Adipose tissue (tissue), 3 donors: ENCODE measurements at regions not wholly inside any gene's neighbourhood (a gene's known extent, or its start where the extent isn't known, plus 50 kb on each side); places are given as distances from the start of the nearest gene placed in this dataset.

Experiments
- H3K27ac ChIP-seq: one replicate; pipeline ENCODE4 v1.5.1; 2013; ENCODE audit warnings: low read depth, low read length
- WGBS, 3 donors: extraction: QIAGEN DNeasy Blood & Tissue Kit; methylation state at CpG; one replicate each; pipeline ENCODE4 v1.1.7; 2013; 5-methylcytosine and 5-hydroxymethylcytosine counted together
- donor health status: healthy with polysubstance abuse.
- donor health status: Bipolar disorder and iron deficiency.
- donor health status: healthy.

DNA sequence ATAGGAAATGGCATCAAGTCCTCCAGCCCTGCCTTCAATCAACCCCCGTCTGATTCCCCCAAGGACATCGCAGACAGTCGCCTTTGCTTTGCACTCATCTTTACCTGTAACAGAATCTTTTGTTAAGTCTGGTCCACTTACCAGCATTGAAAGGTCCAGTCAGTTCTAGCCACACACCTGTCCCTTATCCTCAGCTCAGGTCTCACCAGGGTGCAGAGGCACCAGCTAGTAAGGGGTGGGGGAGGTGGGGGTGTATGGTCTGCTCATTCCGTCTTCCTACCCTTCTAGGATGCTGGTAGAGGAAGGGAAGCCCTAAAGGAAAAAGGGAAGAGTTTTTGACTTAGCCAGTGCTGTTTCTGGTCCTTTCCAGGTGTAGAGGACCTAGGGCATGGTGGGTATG is 427.7 kb downstream of the MATN1 start:
- no peak overlapping the region for H3K27ac ChIP-seq
- 63 to 88% (median 86%) methylated on average over 4 of the region's 4 CpGs for WGBS, 3 donors

DNA sequence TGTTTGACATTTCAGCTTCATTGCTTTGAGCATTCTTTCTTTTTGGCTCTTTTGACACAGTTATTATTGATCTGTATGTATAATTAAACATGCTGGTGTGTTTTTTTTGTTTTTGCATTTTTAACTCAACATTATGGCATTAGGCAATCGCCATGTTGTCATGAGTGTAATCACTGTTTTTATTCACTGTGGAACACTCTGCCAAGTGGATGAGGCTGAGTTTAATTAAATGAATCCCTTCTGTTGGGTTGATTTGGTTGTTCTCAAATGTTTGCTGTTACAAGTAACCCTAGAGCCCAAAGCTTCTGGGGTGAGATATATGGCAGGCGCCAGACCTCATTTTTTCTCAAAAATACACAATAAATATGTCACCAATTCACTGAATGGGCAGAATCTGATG is 428.1 kb downstream of the MATN1 start:
- 61 to 91% (median 86%) methylated on average over 2 of the region's 2 CpGs for WGBS, 3 donors
- H3K27ac ChIP-seq, result no peak overlapping the region

DNA sequence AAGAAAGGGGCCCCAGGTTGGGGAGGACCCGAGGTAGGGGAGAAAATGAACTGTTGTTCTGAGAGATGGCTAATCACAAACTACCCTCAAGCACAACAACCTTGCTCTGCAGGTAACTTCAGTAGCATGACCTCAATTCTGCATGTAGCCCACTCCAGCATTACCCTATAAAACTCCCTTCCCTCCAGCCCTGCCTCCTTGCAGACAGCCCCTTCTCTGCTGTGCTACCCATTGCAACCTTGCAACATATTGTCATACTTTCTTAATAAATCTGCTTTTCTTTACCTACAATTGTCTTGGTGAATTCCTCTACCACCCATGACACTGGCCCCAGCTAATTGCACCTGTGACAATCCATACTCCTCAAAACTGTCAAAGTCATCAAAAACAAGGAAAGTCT is 428.9 kb downstream of the MATN1 start:
- no peak overlapping the region for H3K27ac ChIP-seq
- 53 to 77% (median 70%) methylated on average over 1 of the region's 1 CpG for WGBS, 3 donors

DNA sequence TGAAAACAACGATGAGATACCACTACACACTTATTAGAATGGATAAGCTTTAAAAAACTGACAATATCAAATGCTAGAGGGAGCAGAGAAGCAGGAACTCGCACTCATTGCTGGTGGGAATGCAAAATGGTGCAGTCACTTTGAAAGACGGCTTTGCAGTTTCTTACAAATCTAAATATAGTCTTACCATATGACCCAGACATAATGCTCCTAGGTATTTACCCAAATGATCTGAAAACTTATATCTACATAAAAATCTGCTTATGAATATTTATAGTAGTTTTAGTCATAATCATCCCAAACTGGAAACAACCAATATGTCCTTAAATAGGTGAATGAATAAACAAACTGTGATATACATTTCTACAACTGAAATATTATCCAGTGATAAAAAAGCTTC is 430.9 kb downstream of the MATN1 start:
- WGBS, 3 donors, result 67 to 73% (median 70%) methylated on average over 3 of the region's 3 CpGs

DNA sequence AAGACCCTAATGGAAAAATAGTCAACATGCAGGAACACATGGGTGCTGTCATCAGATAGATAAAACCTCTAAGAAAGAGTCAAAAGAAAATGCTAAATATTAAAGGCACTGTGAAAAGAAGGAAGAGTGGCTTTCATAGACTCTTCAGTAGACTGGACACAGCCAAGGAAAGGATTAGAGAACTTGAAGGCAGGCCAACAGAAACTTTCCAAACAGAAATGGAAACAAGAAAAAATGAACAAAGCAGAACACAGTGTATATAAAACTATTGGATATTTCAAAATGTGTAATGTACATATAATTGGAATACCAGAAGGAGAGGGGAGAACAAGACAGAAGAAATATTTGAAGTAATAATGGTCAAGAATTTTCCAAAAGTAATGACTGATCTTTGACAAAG is 431.9 kb downstream of the MATN1 start:
- H3K27ac ChIP-seq, result no peak overlapping the region

More for the DNA sequence above, 430.9 kb downstream of the MATN1 start:
- no peak overlapping the region for H3K27ac ChIP-seq

DNA sequence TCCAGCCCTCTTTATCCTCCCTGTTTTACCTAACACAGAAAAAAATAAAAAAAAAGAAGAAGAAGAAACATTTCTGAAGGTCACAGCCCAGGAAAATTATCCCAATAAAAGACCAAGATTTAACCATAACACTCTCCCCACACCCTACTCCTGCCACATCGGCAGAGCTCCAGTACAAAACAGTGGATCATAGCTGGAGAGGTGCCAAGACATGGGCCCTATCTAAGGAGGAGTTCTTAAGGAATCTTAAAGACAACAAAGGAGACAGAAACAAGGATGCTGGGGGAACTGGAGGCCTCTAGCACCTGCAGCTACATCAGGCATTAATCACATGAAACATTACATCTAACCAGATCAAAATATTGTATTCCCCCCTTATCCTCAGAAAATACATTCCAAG is 432.8 kb downstream of the MATN1 start:
- no peak overlapping the region for H3K27ac ChIP-seq
- WGBS, 3 donors, result 36 to 57% (median 37%) methylated on average over 1 of the region's 1 CpG

DNA sequence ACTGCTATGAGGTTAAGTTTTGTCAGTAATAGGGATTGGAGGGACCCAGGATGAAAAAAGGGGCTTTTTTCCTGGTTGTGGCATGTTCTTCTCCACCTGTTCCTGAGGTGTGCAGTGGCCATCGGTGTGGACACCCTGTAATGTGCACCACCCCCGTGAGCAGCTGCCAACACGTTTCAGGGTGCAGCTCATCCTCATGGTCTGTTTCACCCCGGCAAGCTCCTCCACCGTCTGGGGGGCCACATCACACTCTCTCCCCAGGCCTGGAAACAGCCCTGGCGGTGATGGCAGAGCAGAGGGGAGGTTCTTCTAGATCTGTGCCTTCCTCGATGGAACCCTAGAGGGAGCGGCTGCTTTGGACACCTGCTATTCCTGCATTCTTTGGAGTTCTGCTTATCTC is 435.4 kb downstream of the MATN1 start:
- no peak overlapping the region for H3K27ac ChIP-seq
- WGBS, 3 donors, result 85 to 90% (median 87%) methylated on average over 8 of the region's 8 CpGs

DNA sequence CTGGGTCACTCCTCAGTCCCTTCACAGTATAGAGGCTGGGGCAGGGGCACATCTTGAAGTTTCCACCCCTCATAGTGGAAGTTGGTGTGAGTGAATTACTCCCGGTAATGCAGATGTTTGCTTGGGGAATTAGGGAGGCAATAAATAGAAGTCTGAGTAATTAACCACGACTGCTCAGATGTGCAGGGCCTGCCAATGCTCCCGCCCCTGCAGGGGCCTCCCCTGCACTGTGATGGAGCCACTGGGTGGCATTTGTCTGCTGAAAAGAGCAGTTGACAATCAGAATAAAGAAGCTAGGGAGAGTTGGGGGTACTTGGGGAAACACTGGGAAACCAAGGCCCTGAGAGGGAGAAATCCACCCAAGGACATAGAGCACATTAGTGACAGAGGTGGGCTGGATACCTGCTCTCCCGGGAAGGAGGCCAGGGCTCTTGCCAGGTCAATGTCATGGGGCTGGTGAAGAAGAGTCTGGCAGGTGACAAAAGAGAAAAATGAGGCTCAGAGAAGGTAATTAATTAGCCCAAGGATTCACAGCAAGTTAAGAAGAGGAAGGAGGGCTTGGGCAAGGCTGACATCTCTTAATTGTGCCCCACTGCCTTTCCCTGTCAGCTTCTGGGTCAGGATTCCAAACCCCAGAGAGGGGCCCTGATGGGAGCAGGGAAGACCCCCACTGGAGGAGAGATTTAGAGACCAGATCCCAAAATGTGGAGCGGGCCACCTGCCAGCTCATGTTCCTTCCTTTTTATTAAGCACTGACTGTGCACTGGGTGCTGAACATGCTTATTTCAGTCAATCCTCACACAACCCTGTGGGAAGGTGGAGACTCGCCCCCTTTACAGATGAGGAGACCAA is 436.2 kb downstream of the MATN1 start:
- 48 to 55% (median 54%) methylated on average over 6 of the region's 6 CpGs for WGBS, 3 donors
- H3K27ac ChIP-seq, result no peak overlapping the region

DNA sequence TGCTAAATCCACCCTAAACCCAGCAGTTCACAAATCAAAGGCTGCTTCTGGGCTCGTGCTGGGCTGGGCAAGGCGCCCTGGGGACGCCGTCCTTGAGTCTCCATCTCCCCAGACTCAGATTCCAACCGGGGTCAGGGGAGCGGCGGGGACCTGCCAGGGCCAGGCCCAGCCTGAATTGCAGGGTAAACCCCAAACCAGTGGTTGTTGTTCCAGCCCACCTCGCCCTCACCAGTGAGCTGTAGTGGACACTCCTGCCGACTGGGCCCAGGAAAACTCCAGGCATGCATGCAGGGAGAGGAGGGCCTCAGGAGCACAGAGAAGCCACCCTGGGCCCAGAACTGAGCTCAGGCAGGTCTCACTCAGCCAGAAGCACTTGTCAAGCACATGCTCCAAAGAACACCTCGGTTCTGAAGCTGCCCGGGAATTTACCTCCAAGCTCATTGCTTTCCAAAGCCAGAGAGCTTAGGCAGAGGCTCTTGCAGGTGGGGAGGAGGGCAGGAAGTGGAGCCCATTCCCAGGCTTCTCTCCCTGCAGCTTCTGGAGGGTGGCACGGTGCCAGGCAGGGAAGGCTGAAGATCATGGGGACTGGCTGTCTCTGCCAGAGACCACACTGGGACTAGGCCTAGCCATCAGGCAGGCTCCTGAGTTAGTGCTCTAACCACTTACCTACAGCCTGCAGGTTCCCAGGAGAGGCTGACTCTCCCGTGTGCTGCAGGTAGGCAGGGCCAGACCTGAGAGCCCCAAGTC is 437.0 kb downstream of the MATN1 start:
- WGBS, 3 donors, result 69 to 77% (median 70%) methylated on average over 13 of the region's 13 CpGs
- no peak overlapping the region for H3K27ac ChIP-seq

DNA sequence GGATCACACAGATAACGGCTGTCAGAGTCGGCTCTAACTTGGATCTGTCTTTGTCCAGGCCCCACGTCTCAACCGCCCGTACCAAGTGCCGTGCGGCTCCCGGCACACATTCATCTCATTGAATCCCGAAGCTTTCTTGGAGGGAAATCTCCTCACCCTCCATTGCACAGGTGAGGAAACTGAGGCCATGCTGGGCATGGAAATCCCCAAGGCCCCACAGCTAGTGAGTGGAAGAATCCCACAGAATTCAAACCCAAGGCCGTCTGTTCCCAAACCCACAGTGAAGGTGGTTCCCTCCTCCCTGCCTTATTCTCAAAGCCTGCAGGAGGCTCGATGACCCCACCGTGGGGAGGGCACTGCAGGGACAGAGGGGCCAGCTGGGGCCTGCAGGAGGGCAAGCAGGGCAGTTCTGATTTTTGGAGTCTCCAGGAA is 437.9 kb downstream of the MATN1 start:
- WGBS, 3 donors, result 81 to 85% (median 81%) methylated on average over 12 of the region's 12 CpGs
- H3K27ac ChIP-seq, result no peak overlapping the region

DNA sequence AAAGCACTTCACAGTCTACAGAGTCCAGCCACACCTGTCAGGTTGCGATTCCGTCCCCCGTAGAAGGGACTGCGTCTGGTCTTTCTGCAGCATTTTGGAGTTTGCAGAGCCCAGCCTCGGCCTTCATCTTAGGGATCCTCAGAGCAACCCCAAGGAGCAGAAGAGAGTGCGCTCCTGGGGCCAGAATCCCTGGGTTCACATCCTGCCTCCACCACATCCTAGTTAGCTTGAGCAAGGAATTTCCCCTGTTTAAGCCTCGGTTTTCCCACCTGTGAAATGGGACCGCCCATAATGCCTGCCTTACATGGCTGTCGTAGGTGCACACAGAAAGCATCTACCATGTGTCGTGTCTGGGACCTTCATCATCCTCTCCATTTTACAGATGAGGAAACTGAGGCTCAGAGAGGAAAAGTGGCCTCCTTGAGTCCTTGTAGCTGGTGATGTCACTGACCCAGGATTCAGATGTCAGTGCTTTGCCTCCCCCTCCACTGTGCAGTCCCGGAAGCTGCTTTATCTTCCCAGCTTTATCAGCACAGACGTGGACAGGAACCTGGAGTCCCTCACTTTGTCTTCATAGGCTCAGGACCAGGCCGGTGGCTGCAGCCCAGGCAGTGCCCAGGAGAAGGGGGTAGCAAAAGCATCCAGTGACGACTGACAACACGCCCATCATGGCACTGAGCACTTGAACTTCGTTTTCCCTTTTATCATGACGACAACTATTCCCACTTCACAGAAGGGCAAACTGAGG is 438.5 kb downstream of the MATN1 start:
- no peak overlapping the region for H3K27ac ChIP-seq
- WGBS, 3 donors, result 81 to 90% (median 87%) methylated on average over 17 of the region's 17 CpGs

DNA sequence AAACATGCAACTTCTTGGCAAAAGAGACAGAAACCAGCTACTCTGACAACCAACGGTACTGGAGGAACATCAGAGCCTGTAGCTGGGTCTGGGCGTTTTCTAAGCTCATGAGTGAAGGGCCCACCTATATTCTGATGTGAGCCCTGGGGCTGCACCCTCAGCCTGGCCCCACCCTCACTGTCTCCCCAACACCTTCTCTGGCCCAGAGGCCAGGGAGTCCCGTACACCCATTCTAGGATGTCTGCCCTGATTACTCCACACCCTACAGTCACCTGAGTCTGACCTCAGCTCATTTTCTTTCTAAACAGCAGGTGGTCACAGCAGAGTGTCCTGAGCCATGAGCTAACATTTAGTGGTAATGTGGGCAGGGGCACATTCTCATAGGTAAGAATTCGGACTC is 439.2 kb downstream of the MATN1 start:
- WGBS, 3 donors, result 58 to 88% (median 74%) methylated on average over 4 of the region's 4 CpGs
- no peak overlapping the region for H3K27ac ChIP-seq

DNA sequence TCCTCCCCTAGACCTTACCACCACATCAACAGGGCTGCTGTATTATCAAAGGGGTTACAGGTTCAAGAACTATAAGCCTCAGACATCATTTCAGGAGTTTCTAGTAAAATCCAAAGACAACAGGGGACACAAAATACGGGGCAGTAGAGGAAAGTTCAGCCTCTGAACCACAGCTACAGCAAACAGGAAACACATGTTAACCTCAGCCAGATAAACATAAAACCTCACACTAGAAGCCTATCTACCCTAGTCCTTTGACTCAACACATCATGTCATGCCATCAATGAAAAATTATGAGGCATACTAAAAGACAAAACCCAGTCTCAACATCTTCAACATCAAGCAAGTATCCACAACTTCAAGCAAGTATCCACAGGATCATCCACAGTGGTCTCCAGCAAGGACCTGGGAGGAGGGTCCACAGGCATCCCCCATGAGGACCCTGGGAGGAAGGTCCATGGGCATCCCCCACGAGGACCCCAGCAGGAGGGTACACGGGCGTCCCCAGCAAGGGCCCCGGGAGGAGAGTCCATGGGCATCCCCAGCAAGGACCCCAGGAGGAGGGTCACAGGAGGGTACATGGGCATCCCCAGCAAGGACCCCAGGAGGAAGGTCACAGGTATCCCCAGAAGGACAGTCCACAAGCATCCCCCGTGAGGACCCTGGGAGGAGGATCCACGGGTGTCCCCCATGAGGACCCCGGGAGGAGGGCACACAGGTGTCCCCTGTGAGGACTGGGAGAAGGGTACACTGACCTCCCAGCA is 440.0 kb downstream of the MATN1 start:
- no peak overlapping the region for H3K27ac ChIP-seq
- 86 to 90% (median 88%) methylated on average over 8 of the region's 8 CpGs for WGBS, 3 donors

DNA sequence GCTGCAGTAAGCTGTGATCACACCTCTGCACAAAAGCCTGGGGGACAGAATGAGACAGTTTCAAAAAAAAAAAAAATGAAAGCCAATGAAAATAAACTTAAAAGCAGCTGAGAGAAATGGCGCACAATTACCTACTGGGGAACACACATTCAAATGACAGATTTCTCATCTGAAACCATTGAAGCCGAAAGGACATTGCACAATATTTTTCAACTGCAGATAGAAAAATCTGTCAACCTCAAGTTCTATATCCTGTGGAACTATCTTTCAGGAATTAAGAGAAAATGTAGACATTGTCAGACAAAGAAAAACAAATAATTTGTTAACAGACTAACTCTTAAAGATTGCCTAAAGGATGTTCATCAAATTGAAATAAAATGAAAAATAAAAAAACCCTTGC is 442.8 kb downstream of the MATN1 start:
- H3K27ac ChIP-seq, result no peak overlapping the region
- 83 to 90% (median 88%) methylated on average over 2 of the region's 2 CpGs for WGBS, 3 donors

DNA sequence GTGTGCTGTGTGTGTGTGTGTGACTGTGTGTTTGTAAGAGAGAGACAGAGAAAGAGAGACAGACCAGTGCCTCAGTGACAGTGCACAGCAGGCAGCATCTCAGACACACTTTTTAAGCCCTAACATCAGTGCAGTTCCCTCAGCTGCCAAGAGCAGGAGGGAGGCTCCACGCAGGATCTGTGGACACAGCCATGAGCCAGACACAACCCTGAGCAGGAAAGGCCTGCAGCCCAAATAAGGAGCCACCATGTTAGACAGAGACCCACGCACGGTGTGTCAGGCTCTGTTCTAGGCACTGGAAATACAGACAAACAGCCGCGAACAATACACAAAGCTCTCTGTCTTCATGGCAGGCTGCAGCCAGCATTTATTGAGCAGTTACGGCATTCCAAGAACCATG is 445.5 kb downstream of the MATN1 start:
- no peak overlapping the region for H3K27ac ChIP-seq
- 76 to 82% (median 81%) methylated on average over 6 of the region's 6 CpGs for WGBS, 3 donors

DNA sequence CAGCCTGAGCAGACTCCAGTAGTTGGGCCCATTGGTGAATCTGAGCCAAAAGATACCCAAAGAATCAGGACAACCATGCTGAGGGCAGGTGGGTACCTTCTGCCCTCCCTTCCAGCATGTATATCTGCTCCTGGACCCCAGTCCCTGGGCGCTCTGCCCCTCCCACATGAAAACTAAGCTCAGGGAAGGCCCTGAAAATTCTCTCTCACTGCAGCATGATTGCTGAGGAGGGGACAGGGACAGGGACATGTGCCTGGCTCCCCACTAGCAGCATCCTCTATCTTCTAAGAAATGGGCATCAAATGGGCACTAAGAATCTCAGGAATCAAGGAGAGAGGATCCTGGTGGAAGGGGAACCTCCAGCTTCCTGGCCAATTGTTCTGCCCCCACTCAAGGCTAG is 446.0 kb downstream of the MATN1 start:
- H3K27ac ChIP-seq, result no peak overlapping the region
- WGBS, 3 donors, result 69 to 83% (median 83%) methylated on average over 1 of the region's 1 CpG

DNA sequence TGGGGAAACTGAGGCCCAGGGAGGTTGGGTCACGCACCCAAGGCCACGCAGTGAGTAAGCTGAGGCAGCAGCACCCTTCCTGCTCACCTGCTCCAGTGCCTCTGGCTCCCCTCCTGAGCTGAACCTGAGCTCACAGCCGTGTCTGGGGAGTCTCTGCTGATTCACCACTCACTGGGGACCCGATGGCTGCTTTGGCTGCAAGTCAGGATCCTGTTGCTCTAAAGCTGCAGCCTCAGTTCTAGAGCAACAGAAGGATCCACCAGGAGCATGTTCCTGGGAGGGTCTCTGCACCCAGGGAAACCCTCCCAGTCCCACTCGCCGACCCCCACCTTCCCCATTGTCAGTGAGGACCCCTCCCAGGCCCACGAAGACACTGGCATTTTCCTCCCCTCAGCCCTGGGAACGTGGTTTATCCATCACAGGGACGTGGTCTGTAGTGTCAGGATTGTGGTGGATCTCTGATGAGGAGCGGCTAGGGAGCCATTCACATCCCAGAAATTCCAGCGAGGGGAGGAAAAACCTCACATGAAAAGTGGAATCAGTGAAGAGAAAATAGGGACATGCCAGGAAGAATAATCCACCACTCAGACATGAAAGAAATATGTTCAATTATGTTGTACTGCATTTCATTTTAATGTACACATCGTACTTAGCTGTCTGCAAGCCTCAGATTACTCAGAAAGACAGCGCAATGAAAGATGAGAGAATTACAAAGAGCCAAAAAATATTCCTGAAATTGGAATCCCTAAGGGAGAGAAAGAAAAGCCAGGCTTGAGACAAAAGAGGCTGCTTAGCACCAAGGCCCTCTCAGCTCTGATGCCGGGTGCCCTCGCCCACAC is 447.2 kb downstream of the MATN1 start:
- WGBS, 3 donors, result 74 to 78% (median 75%) methylated on average over 15 of the region's 15 CpGs

More for the DNA sequence above, 447.2 kb downstream of the MATN1 start:
- no peak overlapping the region for H3K27ac ChIP-seq
